IMR-90 (cell line): ENCODE measurements at regions not wholly inside any gene's neighbourhood (a gene's known extent, or its start where the extent isn't known, plus 50 kb on each side); places are given as distances from the start of the nearest gene placed in this dataset.

Experiments
- ATAC-seq: fragments of 200-7000 bp; cut with Tn5 transposase; 2 replicates; pipeline ENCODE4 v1.9.1; 2020; ENCODE audit warnings: low read depth, mild to moderate bottlenecking, moderate library complexity
- BruUV-seq: library from RNA; stranded (reverse); fragments of 400-500 nt; replicated peaks from 2 replicates; lab custom pipeline; 2021; lab: Mats Ljungman, UMichigan
- CTCF ChIA-PET: fragments of 300-600 bp; formaldehyde crosslinking; extraction: SDS; loops from one replicate; lab custom pipeline; 2021; ENCODE audit warnings: antibody characterized with exemption; lab: Yijun Ruan, JAX
- POLR2A ChIA-PET: fragments of 300-600 bp; sonication (Branson Sonifier 250); formaldehyde crosslinking; loops from one replicate; lab custom pipeline; 2022; ENCODE audit warnings: antibody characterized with exemption; ENCODE audit not compliant: unreplicated experiment; lab: Charles Lee
- DNase-seq: peaks from one replicate; pipeline ENCODE4 v3.0.0; 2013
- H2AFZ ChIP-seq: replicated peaks from 2 replicates; pipeline ENCODE3; 2013; ENCODE audit warnings: low read length, mild to moderate bottlenecking; ENCODE audit not compliant: poor library complexity
- H2AK5ac ChIP-seq: 2 replicates; pipeline ENCODE4 v1.6.1; 2013; ENCODE audit warnings: low read depth, low read length, inconsistent platforms
- H2AK9ac ChIP-seq: replicated peaks from 2 replicates; pipeline ENCODE3; 2013; ENCODE audit warnings: mild to moderate bottlenecking, low read depth, low read length, moderate library complexity; ENCODE audit not compliant: poor library complexity
- H2BK120ac ChIP-seq: 2 replicates; pipeline ENCODE4 v1.6.1; 2013; ENCODE audit warnings: low read depth, low read length, inconsistent platforms
- H2BK15ac ChIP-seq: 3 replicates; pipeline ENCODE4 v1.6.1; 2013; ENCODE audit warnings: low read depth, low read length, inconsistent platforms
- H2BK20ac ChIP-seq: 2 replicates; pipeline ENCODE4 v1.6.1; 2013; ENCODE audit warnings: low read depth, mild to moderate bottlenecking, inconsistent platforms, low read length, moderate library complexity
- H2BK5ac ChIP-seq: 2 replicates; pipeline ENCODE4 v1.6.1; 2013; ENCODE audit warnings: mild to moderate bottlenecking, low read depth, low read length, inconsistent platforms; ENCODE audit not compliant: poor library complexity, severe bottlenecking
- H3K14ac ChIP-seq: replicated peaks from 2 replicates; pipeline ENCODE4 v1.6.1; 2013; ENCODE audit warnings: low read depth, low read length, inconsistent platforms
- H3K18ac ChIP-seq: 2 replicates; pipeline ENCODE4 v1.6.1; 2013; ENCODE audit warnings: low read depth, low read length, control low read depth
- H3K23ac ChIP-seq: 2 replicates; pipeline ENCODE4 v1.6.1; 2013; ENCODE audit warnings: low read depth, low read length, inconsistent platforms
- H3K27ac ChIP-seq: 2 replicates; pipeline ENCODE4 v1.5.1; 2013; ENCODE audit warnings: mild to moderate bottlenecking, control low read depth, low read length; ENCODE audit not compliant: insufficient read depth
- H3K27me3 ChIP-seq: 2 replicates; pipeline ENCODE4 v1.6.1; 2013; ENCODE audit warnings: low read length; ENCODE audit not compliant: control insufficient read depth, insufficient read depth
- H3K36me3 ChIP-seq: 2 replicates; pipeline ENCODE4 v1.6.1; 2013; ENCODE audit warnings: low read length, mixed read lengths; ENCODE audit not compliant: control insufficient read depth, insufficient read depth
- H3K4ac ChIP-seq: 2 replicates; pipeline ENCODE4 v1.6.1; 2013; ENCODE audit warnings: low read depth, low read length, inconsistent platforms
- H3K4me1 ChIP-seq: 2 replicates; pipeline ENCODE4 v1.6.1; 2013; ENCODE audit warnings: low read length, mixed read lengths; ENCODE audit not compliant: control insufficient read depth, insufficient read depth
- H3K4me2 ChIP-seq: 2 replicates; pipeline ENCODE4 v1.6.1; 2013; ENCODE audit warnings: low read depth, mild to moderate bottlenecking, control low read depth, low read length, moderate library complexity
- H3K4me3 ChIP-seq: 2 replicates; pipeline ENCODE4 v1.5.1; 2013; ENCODE audit warnings: low read depth, mild to moderate bottlenecking, control low read depth, low read length, moderate library complexity; ENCODE audit not compliant: insufficient read depth
- H3K56ac ChIP-seq: 2 replicates; pipeline ENCODE4 v1.6.1; 2013; ENCODE audit warnings: low read length, inconsistent platforms; ENCODE audit not compliant: insufficient read depth; ENCODE audit errors: extremely low read depth
- H3K79me1 ChIP-seq, 2 experiments: 2 replicates each; pipeline ENCODE4 v1.6.1; 2013; ENCODE audit warnings: low read length in 2 of 2, inconsistent platforms in 1 of 2, low read depth in 1 of 2
- H3K9ac ChIP-seq: 2 replicates; pipeline ENCODE4 v1.6.1; 2013; ENCODE audit warnings: low read depth, low read length, control low read depth
- H3K9me1 ChIP-seq: 2 replicates; pipeline ENCODE4 v1.6.1; 2013; ENCODE audit warnings: low read length, inconsistent platforms; ENCODE audit not compliant: insufficient read depth
- H3K9me3 ChIP-seq: 2 replicates; pipeline ENCODE4 v1.6.1; 2013; ENCODE audit warnings: low read length; ENCODE audit not compliant: control insufficient read depth, insufficient read depth
- H4K20me1 ChIP-seq: 2 replicates; pipeline ENCODE4 v1.6.1; 2013; ENCODE audit warnings: low read length, inconsistent platforms; ENCODE audit not compliant: insufficient read depth
- H4K5ac ChIP-seq: 2 replicates; pipeline ENCODE4 v1.6.1; 2013; ENCODE audit warnings: mild to moderate bottlenecking, low read depth, low read length, control low read depth
- H4K8ac ChIP-seq, 2 experiments: 2 replicates each; pipeline ENCODE4 v1.6.1; 2013; ENCODE audit warnings: low read depth in 2 of 2, low read length in 2 of 2, control low read depth in 1 of 2, inconsistent platforms in 1 of 2
- H4K91ac ChIP-seq: 2 replicates; pipeline ENCODE4 v1.6.1; 2013; ENCODE audit warnings: low read depth, low read length, inconsistent platforms; ENCODE audit not compliant: insufficient read depth
- CEBPB ChIP-seq: IDR thresholded peaks from 2 replicates; pipeline ENCODE4 v1.6.1; 2012; ENCODE audit warnings: low read depth, low read length, improper control_type of control experiment
- CHD1 ChIP-seq: IDR thresholded peaks from 2 replicates; pipeline ENCODE4 v1.6.1; 2012; ENCODE audit warnings: low read depth, low read length, improper control_type of control experiment
- FOS ChIP-seq: fragments of 150-350 bp; IDR thresholded peaks from 2 replicates; pipeline ENCODE4 v1.6.1; 2016; ENCODE audit warnings: low read depth, low read length
- MAFK ChIP-seq: IDR thresholded peaks from 2 replicates; pipeline ENCODE4 v1.6.1; 2012; ENCODE audit warnings: low read depth, low read length, improper control_type of control experiment
- MAZ ChIP-seq: IDR thresholded peaks from 2 replicates; pipeline ENCODE4 v1.6.1; 2012; ENCODE audit warnings: low read depth, mild to moderate bottlenecking, low read length, improper control_type of control experiment, moderate library complexity, borderline replicate concordance
- MXI1 ChIP-seq: IDR thresholded peaks from 2 replicates; pipeline ENCODE4 v1.6.1; 2012; ENCODE audit warnings: low read depth, mild to moderate bottlenecking, low read length, moderate library complexity, borderline replicate concordance
- NFE2L2 ChIP-seq: fragments of 150-350 bp; IDR thresholded peaks from 2 replicates; pipeline ENCODE4 v1.6.1; 2016; ENCODE audit warnings: low read depth, mild to moderate bottlenecking, low read length
- POLR2A ChIP-seq: IDR thresholded peaks from 2 replicates; pipeline ENCODE4 v1.6.1; 2012; ENCODE audit warnings: mild to moderate bottlenecking, low read depth, low read length
- RAD21 ChIP-seq: IDR thresholded peaks from 2 replicates; pipeline ENCODE4 v1.6.1; 2012; ENCODE audit warnings: low read length, improper control_type of control experiment
- RFX5 ChIP-seq: IDR thresholded peaks from 2 replicates; pipeline ENCODE4 v1.8.0; 2012; ENCODE audit warnings: low read depth, mild to moderate bottlenecking, low read length, moderate library complexity
- SMC3 ChIP-seq: fragments of 150-350 bp; IDR thresholded peaks from 2 replicates; pipeline ENCODE4 v1.6.1; 2016; ENCODE audit warnings: low read depth, mild to moderate bottlenecking, antibody characterized with exemption, low read length, moderate library complexity
- WGBS, 2 experiments: methylation state at CpG; one replicate each; pipeline versions ENCODE4 v1.1.5 to v1.1.7; 2013; ENCODE audit warnings: missing lambda C conversion rate in 2 of 2; ENCODE audit not compliant: insufficient read length in 1 of 2; ENCODE audit errors: extremely low coverage in 2 of 2; 5-methylcytosine and 5-hydroxymethylcytosine counted together
- dilution Hi-C: fragments of 300-500 bp; cut with HindIII; formaldehyde crosslinking; loops from one replicate; pipeline ENCODE4 v1.14.3; 2018; ENCODE audit warnings: low sequenced_read_pairs; ENCODE audit not compliant: unreplicated experiment
- in situ Hi-C: fragments of 300-500 bp; cut with MboI; formaldehyde crosslinking; loops from 3 replicates; pipeline ENCODE4 v1.14.3; 2019; ENCODE audit warnings: low sequenced_read_pairs, inconsistent platforms, mixed read lengths
- intact Hi-C: fragments of 100-400 bp; cut with micrococcal nuclease; formaldehyde crosslinking; loops from 2 replicates; pipeline ENCODE4 v1.10.0; 2022
- TF ChIP-seq, protein P1 (sequence below): fragments of 150-350 bp; IDR thresholded peaks from 2 replicates; pipeline ENCODE4 v1.6.1; 2017; ENCODE audit warnings: mild to moderate bottlenecking, antibody characterized with exemption, low read length, low read depth
- TF ChIP-seq, protein P2 (sequence below): fragments of 150-350 bp; IDR thresholded peaks from 2 replicates; pipeline ENCODE4 v1.6.1; 2016; ENCODE audit warnings: low read depth, mild to moderate bottlenecking, low read length, moderate library complexity, borderline replicate concordance

DNA sequence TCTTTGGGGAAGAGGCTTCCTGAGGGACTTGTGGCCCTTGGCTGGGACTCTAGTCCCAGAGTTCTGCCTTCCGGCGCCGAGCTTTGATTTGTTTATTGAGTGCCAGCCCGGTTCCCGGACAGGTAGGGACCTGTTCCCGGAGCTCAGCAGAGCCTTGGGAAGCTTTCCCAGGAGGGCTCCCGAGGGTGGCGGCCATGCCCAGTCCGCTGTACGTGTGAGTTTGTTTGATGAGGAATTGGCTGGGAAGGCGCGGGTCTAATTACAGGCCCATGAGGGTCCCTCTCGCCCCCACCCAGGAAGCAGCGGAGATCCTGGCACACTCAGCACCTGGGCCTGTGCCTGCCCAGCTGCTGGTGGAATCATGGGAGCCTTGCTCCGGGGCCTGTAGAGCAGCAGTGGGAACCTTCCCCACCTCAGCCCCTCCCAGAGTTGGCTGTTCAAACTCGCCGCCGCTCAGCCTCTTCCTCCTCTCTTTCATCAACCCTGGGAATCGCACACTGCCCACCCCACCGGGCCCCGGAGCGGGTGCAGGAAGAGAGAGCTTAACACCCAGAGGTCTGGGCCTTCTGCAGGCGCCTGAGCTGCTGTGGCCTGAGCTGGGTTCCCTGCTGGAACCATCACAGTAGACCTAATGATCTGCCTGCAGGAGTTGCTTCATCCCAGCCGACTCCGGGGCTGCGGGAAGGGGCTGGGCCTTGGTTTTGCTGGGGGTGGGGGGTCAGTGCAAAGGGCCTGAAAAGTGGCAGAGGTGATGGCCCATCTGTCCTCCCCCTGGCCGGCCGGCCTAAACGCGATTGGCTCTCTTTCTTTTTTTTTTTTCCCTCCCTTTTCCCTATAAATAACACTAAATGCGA is 313.7 kb downstream of the SEC14L1 start:
- Histone ChIP-seq H2BK15ac (0 out of 3 replicates have a peak overlapping the region, but pooled peaks have one; percentile 78), H3K14ac (no peak overlapping the region), H3K79me1 (peaks cover 35 to 99% of the 10 kb centered on the region in 2 experiments), H3K27me3 (no peaks in the 10 kb centered on the region), H4K20me1 (peaks cover 100% of the 10 kb centered on the region), H3K4ac (peak overlapping the region; percentile 21), H2AFZ (no peak overlapping the region), H3K56ac (no peak overlapping the region), H4K91ac (no peak overlapping the region), H3K18ac (no peak overlapping the region), H3K9me1 (peaks cover 51% of the 10 kb centered on the region), H3K4me1 (peaks cover 67% of the 10 kb centered on the region), H2AK9ac (no peak overlapping the region), H2BK120ac (peak overlapping the region; percentile 29; the same call in 1 of the 2 replicates), H2BK5ac (no peak overlapping the region), H3K9me3 (no peaks in the 10 kb centered on the region), H3K4me3 (no peak overlapping the region), H3K9ac (no peak overlapping the region), H4K5ac (no peak overlapping the region), H3K23ac (peak overlapping the region; percentile 45; the same call in 1 of the 2 replicates), H2AK5ac (peak overlapping the region; percentile 90; the same call in 1 of the 2 replicates), H4K8ac (peak overlapping the region; percentile 11 to 42; a peak in 1 of 4 replicates), H2BK20ac (no peak overlapping the region), H3K4me2 (no peak overlapping the region), H3K27ac (no peak overlapping the region), H3K36me3 (peaks cover 10% of the 10 kb centered on the region)
- 63% methylated on average over 2 of the region's 31 CpGs; no CpG with 5 or more reads in 1 of the 2 experiments for WGBS, 2 experiments
- no TSS peak for BruUV-seq
- no peak for ATAC-seq
- dilution Hi-C loops (no loop called here), in situ Hi-C loops (no loop called here), intact Hi-C loops (no loop called here)
- DNase-seq = no peak
- TF ChIP-seq MXI1 (no peak), NFE2L2 (no peak), FOS (no peak), RFX5 (no peak), CEBPB (no peak; the same call in 1 of the 2 replicates), SMC3 (no peak), MAZ (no peak), RAD21 (no peak), CHD1 (no peak), POLR2A (no peak), MAFK (no peak)
- TF ChIP-seq, protein P1, sequence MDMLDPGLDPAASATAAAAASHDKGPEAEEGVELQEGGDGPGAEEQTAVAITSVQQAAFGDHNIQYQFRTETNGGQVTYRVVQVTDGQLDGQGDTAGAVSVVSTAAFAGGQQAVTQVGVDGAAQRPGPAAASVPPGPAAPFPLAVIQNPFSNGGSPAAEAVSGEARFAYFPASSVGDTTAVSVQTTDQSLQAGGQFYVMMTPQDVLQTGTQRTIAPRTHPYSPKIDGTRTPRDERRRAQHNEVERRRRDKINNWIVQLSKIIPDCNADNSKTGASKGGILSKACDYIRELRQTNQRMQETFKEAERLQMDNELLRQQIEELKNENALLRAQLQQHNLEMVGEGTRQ = no peak
- TF ChIP-seq, protein P2, sequence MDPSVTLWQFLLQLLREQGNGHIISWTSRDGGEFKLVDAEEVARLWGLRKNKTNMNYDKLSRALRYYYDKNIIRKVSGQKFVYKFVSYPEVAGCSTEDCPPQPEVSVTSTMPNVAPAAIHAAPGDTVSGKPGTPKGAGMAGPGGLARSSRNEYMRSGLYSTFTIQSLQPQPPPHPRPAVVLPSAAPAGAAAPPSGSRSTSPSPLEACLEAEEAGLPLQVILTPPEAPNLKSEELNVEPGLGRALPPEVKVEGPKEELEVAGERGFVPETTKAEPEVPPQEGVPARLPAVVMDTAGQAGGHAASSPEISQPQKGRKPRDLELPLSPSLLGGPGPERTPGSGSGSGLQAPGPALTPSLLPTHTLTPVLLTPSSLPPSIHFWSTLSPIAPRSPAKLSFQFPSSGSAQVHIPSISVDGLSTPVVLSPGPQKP = no peak
- POLR2A ChIA-PET = no interaction called here
- CTCF ChIA-PET = no interaction called here
